Amniotic epithelial cell (primary cell): ENCODE measurements at regions not wholly inside any gene's neighbourhood (a gene's known extent, or its start where the extent isn't known, plus 50 kb on each side); places are given as distances from the start of the nearest gene placed in this dataset.
A peak's percentile ranks its signal among the peaks of the same experiment; 100 is the strongest.

Source experiments
- DNase-seq: peaks from one replicate; pipeline ENCODE4 v3.0.0-alpha.2; 2010; ENCODE audit warnings: low read depth

DNA sequence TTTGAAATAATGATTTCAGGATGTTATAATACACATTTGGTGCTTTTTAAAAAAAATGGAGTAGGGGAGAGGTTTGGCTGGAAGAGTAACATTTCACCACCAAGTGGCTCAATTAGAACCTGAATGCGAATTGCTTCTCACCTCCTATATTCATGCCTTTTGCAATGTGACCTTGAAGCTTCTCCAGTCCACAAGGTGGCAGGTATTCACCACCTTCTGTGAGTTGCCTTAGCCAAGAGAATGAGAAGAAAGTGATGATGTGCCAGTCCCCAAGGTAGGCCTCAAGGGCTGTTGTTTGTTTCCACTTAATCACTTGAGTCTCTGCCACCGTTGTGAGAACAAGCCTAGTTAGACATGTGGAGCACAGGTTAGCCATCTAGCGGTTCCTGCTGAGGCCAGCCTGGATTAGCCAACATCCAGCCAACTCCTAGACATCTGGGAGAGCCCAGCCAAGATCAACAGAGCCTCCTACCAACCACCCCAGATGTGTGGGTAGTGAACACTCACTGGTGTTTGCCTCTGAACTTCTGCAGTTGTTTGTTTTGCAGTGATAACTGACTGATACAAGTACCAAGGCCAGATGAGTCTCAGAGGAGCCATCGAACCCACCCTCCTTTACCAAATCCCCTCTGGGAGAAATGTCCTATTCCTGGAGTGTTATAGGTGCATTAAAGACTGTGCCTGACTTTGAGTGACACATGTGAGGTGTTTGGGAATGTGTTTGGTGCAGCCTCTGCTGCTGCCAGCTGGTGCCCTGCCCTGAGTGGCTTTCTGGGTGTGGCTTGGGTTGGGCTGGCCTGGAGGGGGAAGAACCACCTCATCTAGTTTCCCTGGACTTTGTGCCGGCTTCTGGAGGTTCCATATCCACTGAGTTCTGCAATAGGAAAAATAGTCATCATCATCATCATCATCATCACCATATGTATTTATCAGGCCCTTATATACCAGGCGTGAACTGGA is 132.5 kb upstream of the RFLNA start:
- no peak for DNase-seq

DNA sequence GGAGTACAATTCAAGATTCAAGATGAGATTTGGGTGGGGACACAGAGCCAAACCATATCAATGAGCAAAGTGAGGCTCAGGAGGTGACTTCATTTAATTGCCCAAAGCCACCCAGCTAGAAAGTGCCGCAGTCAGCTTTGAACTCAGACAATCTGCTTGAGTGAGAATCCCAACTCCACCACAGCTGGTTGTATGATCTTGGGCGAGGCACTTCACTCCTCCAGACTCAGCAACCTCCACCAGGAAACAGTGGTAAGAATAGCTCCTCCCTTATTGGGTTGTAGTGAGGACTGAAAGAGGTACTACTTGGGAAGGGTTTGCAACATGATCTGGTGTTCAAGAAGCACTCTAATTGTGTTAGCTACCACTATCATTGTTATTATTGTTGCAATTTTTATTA is 129.2 kb upstream of the RFLNA start:
- no peak for DNase-seq

DNA sequence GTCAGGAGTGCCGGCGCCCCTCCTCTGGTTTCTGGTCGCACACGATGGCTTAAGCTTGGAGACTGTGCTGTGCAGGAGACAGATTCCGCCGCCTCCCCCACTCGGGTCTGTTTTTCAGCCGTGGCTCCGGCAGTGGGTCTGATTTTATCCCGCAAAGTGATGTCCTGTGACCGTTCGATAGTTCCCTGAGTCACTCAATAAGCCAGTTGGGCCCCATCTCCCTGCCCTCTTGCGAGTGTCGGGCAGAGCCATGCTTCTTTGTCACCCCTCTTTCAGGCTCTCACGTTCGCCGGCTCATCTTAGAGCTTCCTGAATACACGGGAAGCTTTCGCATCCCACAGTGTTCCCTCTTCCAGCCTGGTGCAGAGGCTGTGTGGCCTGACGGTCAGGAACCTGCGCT is 127.8 kb upstream of the RFLNA start:
- no peak for DNase-seq

DNA sequence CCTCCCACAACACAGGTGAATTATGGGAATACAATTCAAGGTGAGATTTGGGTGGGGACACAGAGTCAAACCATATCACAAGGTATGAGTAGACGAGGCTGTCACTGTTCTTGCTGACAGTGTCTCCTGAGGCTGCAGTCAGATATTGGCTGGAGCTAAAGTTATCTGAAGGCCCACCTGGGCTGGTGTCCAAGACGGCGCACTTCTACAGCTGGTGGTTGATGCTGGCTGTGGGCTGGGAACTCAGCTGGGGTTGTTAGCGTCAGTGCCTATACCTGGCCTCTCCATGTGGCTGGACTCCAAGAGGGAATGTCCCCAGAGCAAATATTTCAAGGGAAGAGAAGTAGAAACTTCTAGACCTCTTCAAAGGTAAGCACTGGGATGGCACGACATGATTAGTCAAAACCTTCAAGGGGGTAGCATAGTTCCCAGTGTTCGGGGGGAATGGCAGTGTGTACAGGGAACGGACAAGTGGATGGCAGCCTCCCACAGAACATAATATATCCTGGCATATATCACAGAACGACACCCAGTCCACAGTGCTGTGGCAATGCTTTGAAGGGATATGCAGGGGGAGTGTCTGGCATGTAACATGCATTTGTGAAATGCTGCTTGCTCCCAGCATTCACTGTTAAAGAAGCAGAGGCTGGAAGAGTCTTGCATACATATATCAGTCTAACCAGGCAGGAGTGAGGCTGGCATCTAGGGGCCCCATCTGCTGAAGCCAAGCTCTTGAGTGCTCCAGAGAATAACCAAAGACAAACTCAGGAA is 126.7 kb upstream of the RFLNA start:
- DNase-seq: peak; percentile 7

DNA sequence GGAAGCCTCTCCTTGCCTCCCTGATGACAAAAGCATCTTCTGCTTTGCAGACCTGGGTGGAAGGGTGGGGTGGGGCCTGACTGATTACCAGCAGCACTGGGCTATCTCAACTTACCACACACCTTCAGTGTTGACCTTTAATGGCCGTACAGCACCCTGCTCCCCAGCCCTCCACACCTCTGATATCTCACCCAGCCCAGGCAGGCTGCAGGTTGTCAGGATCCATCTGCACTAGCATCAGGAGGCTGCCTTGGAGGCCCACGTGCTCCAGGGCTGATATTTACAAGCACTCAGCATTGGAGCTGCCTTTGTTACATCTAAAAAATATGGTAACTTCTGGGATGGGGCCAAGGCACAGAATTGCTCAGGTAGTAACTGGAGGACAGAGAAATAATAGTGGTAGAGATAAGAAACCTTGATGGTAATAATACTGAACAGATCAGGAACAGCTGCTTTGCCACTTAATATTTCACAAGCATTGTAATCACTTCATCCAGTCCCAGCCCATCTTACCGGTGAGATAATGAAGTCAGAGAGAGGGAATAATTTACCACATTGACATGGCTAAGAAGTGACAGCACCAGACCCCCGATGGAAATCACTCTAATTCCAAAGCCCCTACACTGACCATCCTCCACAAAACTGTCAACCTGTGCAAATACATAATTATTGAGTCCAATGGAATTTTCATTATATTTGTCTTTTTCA is 125.2 kb upstream of the RFLNA start:
- no peak for DNase-seq

DNA sequence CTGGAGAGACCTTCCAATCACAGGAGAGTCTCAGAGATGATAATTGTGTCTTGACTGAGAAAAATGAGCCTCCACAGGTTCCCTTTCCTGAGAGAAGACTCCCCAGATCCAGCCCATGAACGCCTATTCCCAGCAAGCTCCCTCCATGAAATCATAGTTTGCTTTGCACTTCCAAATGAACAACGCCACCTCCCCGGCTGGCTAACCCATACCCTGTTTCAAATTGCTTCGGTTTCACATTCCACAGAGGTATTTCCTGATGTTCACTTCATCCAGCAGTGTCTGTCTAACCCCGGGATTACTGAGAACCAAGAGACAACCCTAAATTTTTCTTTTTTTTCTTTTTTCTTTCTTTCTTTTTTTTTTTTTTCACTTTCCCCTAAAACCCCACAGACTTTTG is 124.1 kb upstream of the RFLNA start:
- no peak for DNase-seq

DNA sequence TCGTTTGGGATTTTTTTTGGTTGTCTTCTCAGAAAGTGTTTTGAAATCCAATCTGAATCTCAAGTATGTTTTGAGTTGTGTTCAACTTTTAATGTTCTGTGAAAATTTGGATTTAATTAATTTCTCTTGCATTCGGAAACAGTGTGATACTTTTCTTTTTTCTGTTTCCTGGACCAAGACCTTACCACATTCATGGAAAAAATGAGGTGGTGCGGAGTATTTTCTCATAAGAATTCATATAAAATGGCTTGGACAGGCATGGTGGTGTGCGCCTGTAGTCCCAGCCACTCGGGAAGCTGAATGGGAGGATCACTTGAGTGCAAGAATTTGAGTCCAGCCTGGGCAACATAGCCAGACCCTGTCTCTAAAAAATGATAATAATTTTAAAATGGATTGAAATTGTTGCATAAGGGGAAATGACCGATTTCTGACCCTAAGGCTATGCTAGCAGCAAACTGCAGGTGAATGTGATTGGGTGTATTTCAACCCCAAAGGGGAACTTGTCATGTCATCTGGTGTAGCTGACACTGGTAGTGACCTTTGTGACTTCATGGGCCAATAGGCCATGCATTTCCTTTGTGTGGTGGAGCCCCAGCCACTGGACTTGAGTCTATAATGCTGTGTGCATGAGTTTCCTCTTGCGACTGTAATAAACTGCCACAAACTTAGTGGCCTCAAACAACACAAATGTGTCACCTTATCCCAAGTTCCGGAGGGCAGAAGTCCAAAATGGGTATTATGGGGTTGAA is 123.5 kb upstream of the RFLNA start:
- no peak for DNase-seq

DNA sequence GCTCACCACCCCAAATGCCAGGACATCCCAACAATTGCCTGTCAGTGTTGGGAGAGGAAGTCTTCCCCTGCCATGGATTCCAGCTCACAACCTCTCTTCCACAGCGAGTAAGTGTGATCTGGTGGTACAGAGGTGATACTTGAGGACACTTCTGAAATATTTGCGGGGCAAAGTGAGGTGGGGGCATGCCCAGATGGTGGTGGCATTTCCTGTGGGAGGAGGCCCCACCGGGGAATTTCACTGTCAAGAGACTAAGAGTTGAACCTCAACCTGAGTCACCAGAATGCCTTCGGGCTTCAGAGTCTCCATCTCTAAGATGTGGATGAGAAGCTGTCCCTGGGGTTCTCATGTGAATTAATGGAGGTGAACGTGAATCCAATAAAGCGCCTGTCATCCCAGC is 122.3 kb upstream of the RFLNA start:
- DNase-seq: peak; percentile 26

DNA sequence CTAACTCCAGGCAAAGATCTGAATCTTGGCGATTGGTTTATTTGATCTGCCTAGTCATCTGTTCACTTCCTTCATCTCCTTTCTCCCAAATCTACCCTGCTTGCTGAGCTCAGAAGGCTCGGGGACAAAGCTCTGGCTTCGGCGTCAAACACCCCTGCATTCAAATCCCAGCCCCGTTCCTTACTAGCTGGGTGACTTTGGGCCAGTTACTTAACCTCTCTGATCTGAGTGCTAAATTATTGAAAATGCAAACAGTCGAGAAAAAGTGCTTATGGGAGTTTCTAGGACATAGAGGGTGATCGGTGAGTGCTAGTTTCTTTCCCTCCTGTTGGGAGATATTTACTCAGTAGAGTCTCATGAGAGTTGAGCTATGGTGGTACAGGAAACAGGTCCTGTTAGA is 121.2 kb upstream of the RFLNA start:
- DNase-seq: no peak

DNA sequence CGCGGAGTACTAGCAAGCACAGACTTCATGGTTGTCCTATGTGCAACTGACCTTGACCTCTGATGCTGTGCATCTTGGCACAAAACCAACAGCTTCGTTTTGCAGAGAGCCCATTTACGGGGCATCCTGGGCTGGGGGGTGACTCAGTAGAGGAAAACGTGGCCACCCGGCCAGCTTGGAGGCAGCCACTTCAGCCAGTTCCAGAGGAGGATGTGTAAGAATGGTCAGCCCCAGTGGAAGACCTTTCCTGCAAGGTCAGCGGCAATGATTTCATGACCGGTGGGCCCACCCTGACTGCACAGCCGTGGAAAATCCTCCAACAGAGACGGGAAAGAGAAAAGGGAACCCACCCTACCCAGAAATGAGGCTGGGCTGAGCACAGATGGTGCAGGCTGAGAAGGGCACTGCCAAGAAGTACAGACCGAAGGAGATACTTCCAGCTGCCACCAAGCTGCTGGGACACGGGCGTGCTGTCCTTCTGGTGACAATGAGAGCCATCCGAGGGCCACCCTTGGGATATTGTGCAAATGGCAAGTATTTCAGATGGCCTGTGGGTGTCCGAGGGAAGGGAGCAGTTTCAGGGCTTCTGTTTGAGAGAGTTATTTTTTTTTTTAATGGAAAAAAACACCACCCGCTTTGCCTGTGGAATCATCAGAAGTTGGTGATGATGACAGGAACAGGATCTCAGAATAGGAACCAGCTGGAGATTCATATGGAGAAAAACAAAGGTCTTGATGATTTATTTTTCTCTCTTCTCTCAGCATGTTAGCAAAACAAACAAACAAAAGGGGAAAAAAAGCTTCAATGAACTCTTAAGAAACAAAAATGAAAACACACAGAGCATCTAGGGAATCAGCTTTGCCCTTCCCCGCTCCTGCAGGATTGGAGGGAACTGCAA is 120.2 kb upstream of the RFLNA start:
- no peak for DNase-seq

DNA sequence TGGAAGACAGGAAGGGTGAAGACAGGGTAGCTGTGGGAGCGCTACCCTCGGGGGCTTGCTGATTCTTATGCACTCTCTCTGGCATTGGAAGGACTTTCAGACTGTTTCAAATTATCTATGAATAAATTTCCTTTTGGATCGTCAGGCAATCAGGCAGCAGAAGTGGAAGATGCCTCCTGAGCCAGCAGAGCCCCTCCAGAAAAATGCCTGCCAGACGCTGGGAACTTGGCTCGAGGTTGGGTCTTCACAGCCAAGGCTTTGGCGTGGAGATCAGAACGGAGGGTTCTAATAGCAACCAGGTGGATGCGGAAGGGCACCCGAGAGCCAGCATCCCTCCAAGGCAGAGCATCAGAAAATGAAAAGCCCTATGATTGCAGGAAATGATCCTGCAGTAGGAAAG is 119.2 kb upstream of the RFLNA start:
- no peak for DNase-seq

DNA sequence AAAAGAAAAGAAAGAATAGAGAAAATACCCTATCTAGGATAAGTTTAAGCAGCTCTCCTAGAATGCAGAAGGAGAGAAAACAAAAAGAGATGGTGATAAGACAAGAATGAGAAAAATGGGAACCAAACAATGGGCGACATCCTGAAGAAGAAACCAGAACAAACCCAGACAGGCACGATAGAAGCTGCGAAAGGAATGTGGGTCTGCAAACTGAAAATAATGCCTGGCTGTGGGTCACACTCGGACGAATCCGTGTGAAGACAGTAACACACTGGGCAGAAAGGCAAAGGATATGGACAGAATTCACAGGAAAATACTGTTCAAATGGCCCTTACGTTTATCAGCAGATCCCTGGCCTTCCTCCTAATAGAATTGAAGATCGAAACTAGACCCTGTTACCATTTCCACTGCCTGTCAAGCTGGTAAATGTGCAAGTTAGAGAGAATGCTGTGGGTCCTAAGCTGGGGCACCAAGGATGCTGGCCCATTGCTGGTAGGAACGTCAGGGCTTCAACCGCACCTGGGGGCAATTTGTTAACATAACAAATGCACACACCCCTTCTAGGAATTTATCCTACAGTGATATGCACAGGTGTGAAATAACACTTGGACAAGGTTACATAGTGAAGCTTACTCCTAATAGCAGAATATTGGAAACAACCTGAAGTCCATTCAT is 117.5 kb upstream of the RFLNA start:
- no peak for DNase-seq

DNA sequence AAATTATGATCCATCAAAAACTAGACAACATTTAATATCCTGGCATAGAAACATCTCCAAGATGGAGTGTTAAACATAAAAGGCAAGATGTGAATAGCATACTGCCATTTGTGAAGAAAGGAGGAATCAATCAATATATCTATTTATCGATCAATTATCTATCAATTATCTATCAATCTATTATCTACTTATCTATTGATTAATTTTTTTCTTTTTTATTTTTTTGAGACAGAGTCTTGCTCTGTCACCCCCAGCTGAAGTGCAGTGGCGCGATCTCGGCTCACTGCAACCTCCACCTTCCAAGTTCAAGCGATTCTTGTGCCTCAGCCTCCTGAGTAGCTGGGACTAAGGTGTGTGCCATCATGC is 117.0 kb upstream of the RFLNA start:
- DNase-seq: no peak

DNA sequence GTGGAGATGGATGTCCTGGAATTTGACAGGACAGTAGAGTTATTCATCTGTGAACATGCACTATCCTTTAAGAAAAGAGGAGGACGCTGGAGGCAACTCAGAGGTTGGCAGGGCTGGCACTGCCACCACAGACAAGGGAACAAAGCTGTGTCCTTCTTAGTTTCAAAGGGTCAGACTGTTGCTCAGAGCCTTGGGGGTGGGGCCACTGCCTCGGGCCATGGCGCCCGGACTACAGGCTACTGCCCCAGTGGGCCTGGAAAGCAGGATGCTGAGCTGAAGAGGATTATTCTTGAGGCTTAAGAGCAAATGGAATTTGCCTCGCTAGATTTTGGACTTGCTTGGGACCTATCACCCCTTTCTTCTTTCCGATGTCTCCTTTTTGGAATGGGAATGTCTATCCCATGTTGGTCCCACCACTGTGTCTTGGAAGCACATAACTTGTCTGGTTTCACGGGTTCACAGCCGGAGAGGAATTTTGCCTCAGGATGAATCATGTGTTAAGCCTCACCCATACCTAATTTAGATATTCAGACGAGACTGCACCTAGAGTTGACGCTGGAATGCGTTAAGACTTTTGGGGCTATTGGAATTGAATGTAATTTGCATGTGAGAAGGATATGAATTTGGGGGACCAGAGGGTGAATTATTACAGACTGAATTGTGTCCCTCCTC is 114.8 kb upstream of the RFLNA start:
- no peak for DNase-seq

DNA sequence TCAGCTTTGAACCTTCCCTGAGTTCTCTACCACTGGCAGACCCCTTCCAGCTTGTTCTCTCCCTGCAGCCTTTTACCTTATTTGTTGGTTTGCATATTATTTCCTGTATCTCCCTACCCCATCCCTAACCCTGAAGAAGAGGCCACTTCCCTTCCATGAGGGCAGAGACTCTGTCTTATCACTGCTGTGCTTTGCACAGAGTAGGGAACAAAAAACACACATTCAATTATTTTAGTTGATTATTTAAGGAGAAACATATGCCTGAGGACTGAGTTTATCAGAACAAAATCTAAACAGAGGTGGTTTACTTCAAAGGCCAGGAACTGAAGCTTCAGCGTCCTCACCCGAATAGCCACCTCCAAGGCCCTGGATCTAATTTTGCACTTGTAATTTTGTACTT is 111.7 kb upstream of the RFLNA start:
- no peak for DNase-seq

DNA sequence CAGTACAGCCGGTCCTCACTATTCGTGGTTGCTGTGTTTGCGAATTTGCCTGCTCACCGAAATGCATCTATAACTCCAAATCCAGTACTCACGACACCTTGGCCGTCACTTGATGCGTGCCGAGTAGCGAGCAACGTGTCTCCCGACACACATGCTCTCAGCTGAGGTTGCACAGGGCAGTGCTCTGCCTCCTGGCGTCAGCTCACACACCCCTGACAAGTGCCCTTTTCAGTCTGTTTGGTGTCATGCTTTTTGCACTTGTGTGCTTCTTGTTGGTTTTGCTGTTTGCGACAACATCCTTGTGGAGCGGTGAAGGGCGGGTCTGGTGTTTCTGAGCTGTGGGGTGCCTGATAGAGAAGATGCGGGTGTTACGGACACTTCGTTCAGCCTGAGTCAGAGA is 110.4 kb upstream of the RFLNA start:
- no peak for DNase-seq

DNA sequence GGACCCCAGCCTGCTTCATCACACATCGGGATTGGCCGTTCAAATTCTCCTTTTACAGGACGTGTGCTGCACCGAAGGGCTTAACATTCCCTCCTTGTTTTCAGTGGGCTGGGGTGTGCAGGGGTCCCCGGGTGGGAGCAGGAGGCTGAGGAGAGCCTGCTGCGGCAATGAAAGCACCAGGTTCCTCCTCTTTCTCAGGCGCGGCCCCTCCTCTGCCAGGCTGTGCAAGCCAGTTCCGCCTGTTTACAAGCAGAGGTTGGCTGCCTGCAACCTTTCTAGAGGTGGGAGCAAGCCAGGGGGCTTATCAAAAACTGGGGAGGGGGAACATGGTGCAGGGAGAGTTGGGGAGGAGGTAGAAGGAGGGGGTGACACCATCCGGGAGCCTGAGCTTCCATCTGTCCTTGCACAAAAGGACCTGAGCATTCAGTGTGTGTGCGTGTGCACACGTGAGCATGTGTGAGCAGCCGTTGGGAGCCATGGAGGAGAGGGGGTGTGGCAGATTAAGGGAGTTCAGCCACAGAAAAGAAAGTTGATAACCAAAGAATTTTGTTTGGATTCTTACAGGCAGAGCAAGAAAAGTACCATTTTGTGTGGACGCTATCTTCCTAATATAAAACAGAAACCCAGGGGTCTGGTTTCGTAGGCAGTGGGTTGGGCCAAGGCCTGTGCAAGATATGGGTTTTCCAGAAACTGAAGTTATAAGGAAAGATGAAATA is 108.8 kb upstream of the RFLNA start:
- peak; percentile 36 for DNase-seq

DNA sequence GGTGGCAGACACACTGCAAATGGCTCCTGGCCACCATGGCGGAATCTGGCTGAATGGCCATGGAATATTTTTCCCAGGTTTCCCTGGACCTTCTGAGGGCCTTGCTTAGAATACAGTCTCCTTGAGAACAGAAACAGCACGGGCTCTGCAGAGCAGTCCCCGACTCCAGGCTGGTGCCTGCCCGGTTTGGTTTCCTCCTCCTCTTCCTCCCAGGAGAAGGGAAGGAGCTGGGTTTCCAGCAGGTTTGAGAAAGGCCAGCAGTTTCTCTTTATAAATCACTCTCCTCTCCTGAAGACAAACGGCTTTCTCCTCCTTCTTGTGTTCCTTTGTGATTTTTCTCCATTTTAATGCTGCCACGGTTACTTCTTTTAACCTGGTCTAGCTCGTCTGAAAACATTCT is 106.8 kb upstream of the RFLNA start:
- DNase-seq: no peak
